Activated CD8-positive, alpha-beta memory T cell treated with anti-CD3 and anti-CD28 coated beads, Interleukin-2, amount 10 ng/mL, durations not matched to agents 7 days and 5 days (primary cell): ENCODE measurements at regions not wholly inside any gene's neighbourhood (a gene's known extent, or its start where the extent isn't known, plus 50 kb on each side); places are given as distances from the start of the nearest gene placed in this dataset.
"Not testable (repeated sequence)": the region's sequence is repeated elsewhere in the genome, so short reads cannot be mapped to it uniquely, and the experiment has no call there.

Experiments
- ATAC-seq: fragments of 150-1000 bp; cut with Tn5 transposase; one replicate; pipeline ENCODE4 v1.10.0; 2021; ENCODE audit warnings: moderate library complexity
- CTCF ChIA-PET: fragments of 350-600 bp; sonication (Branson Sonifier 250); formaldehyde crosslinking; loops from one replicate; lab custom pipeline; 2021; ENCODE audit warnings: antibody characterized with exemption; lab: Charles Lee
- DNase-seq: peaks from one replicate; pipeline ENCODE4 v3.0.0-alpha.2; 2020
- H3K27ac Mint-ChIP-seq: one replicate; pipeline ENCODE4 v1.8.0; 2021; ENCODE audit warnings: mild to moderate bottlenecking, mixed read lengths
- H3K27me3 Mint-ChIP-seq: one replicate; pipeline ENCODE4 v1.8.0; 2021; ENCODE audit warnings: mixed read lengths
- H3K36me3 Mint-ChIP-seq: one replicate; pipeline ENCODE4 v1.8.0; 2021; ENCODE audit warnings: mild to moderate bottlenecking, mixed read lengths
- H3K4me1 Mint-ChIP-seq: one replicate; pipeline ENCODE4 v1.8.0; 2021; ENCODE audit warnings: mixed read lengths
- H3K4me3 Mint-ChIP-seq: one replicate; pipeline ENCODE4 v1.8.0; 2021; ENCODE audit warnings: mild to moderate bottlenecking, moderate library complexity, mixed read lengths
- H3K9me3 Mint-ChIP-seq: one replicate; pipeline ENCODE4 v1.8.0; 2022; ENCODE audit warnings: low read depth, mixed read lengths

GRCh38 chr2:56816666-56817065 lies 632.9 kb downstream of the CCDC85A start:
- no peak for ATAC-seq
- H3K4me1 Mint-ChIP-seq, result no peaks in the 10 kb centered on the region
- no peaks in the 10 kb centered on the region for H3K36me3 Mint-ChIP-seq
- no peak overlapping the region for H3K4me3 Mint-ChIP-seq
- no peak overlapping the region for H3K27ac Mint-ChIP-seq
- peaks cover 11% of the 10 kb centered on the region for H3K9me3 Mint-ChIP-seq
- no peaks in the 10 kb centered on the region for H3K27me3 Mint-ChIP-seq
- DNase-seq, result no peak
- CTCF ChIA-PET, result no interaction called here

DNA sequence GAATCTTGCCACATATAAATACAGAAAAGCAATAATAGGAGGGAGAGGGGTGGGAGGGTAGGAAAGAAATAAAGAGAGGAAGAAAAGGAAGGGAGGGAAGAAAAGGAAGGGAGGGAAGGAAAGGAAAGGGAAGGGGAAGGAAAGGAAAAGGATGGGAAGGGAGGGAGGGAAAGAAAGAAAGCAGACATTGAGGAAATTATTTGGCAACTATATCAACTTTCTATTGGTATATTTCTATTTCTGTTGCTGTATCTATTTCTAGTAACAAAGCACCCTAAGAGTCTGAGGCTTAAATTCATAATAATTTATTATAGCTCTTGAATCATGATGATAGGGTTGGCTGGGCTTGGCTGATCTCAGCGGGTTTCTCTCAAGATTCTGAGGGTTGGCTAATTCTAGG lies 648.0 kb downstream of the CCDC85A start:
- Mint-ChIP-seq H3K4me3 (no peak overlapping the region), H3K4me1 (no peaks in the 10 kb centered on the region), H3K36me3 (no peaks in the 10 kb centered on the region), H3K9me3 (peaks cover 8% of the 10 kb centered on the region), H3K27me3 (no peaks in the 10 kb centered on the region), H3K27ac (no peak overlapping the region)
- DNase-seq (no peak), ATAC-seq (no peak)
- CTCF ChIA-PET, result no interaction called here

- no peak overlapping the region for H3K27ac Mint-ChIP-seq
- ATAC-seq (no peak), DNase-seq (no peak)
- no peaks in the 10 kb centered on the region for H3K4me1 Mint-ChIP-seq
- peaks cover 8% of the 10 kb centered on the region for H3K9me3 Mint-ChIP-seq
- H3K36me3 Mint-ChIP-seq, result no peaks in the 10 kb centered on the region
- CTCF ChIA-PET, result no interaction called here
- no peak overlapping the region for H3K4me3 Mint-ChIP-seq
- no peaks in the 10 kb centered on the region for H3K27me3 Mint-ChIP-seq
These were observed 650.9 kb downstream of the CCDC85A start for GRCh38 chr2:56834686-56835085.

DNA sequence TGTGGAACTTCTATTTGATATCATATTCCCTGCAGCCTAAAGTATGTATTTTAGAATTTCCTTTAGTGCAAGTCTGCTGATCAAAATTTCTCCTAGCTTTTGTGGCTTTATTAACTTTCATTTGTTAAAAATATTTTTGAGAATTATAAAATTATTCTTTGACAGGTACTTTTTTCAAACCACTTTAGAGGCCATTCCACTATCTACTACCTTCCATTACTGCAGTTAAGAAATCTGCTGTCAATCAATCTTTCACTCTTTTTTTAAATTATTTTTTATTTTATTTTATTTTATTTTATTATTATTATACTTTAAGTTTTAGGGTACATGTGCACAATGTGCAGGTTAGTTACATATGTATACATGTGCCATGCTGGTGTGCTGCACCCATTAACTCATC lies 656.2 kb downstream of the CCDC85A start:
- H3K4me3 Mint-ChIP-seq, H3K27me3 Mint-ChIP-seq, H3K9me3 Mint-ChIP-seq, H3K27ac Mint-ChIP-seq, H3K4me1 Mint-ChIP-seq, CTCF ChIA-PET, H3K36me3 Mint-ChIP-seq, ATAC-seq, DNase-seq: not testable (repeated sequence)

DNA sequence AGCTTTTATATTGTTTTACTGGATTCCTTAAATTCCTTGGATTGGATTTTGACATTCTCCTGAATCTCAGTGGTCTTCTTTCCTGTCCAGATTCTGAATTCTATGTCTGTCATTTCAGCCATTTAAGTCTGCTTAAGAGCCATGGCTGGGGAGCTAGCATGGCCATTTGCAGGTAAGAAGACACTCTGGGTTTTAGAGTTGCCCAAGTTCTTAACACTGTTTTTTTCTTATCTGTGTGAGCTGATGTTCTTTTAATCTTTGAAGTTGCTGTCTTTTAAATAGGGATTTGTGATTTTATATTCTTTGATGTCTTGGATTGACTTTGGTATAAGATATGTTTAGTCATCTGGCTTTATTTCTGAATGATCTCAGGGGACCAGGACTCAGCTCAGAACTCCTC lies 677.2 kb downstream of the CCDC85A start:
- ATAC-seq, result no peak
- Mint-ChIP-seq H3K9me3 (peaks cover 21% of the 10 kb centered on the region), H3K27ac (no peak overlapping the region), H3K4me1 (no peaks in the 10 kb centered on the region), H3K36me3 (no peaks in the 10 kb centered on the region), H3K27me3 (no peaks in the 10 kb centered on the region), H3K4me3 (no peak overlapping the region)
- DNase-seq, result no peak
- CTCF ChIA-PET, result no interaction called here

GRCh38 chr2:56871644-56872043 lies 687.9 kb downstream of the CCDC85A start:
- H3K4me1 Mint-ChIP-seq, result no peaks in the 10 kb centered on the region
- H3K4me3 Mint-ChIP-seq, result no peak overlapping the region
- no peaks in the 10 kb centered on the region for H3K27me3 Mint-ChIP-seq
- H3K9me3 Mint-ChIP-seq, result peaks cover 17% of the 10 kb centered on the region
- no peaks in the 10 kb centered on the region for H3K36me3 Mint-ChIP-seq
- no peak for DNase-seq
- ATAC-seq, result no peak
- CTCF ChIA-PET, result no interaction called here
- no peak overlapping the region for H3K27ac Mint-ChIP-seq

GRCh38 chr2:56874717-56875116 lies 690.9 kb downstream of the CCDC85A start:
- ATAC-seq (no peak), DNase-seq (no peak)
- H3K4me3 Mint-ChIP-seq, result no peak overlapping the region
- H3K9me3 Mint-ChIP-seq, result peaks cover 17% of the 10 kb centered on the region
- H3K27me3 Mint-ChIP-seq, result no peaks in the 10 kb centered on the region
- H3K27ac Mint-ChIP-seq, result no peak overlapping the region
- no peaks in the 10 kb centered on the region for H3K36me3 Mint-ChIP-seq
- H3K4me1 Mint-ChIP-seq, result no peaks in the 10 kb centered on the region
- CTCF ChIA-PET, result no interaction called here

DNA sequence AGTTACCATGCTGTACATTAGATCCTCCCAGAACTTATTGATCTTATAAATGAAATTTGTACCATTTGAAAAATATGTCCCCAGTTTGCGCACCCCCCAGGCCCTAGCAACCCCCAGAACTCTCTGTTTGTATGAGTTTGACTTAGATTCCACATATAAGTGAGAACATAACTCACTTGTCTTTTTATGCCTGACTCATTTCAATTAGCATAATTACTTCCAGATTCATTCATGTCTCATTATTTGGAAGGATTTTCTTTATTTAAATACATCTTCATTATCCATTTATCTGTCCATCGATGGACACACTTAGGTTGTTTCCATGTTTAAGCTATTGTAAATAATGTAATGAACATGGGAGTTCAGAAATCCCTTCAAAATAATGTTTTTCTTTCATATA lies 705.9 kb downstream of the CCDC85A start:
- no peaks in the 10 kb centered on the region for H3K36me3 Mint-ChIP-seq
- DNase-seq, result no peak
- no peak overlapping the region for H3K4me3 Mint-ChIP-seq
- H3K27me3 Mint-ChIP-seq, result no peaks in the 10 kb centered on the region
- peaks cover 5% of the 10 kb centered on the region for H3K9me3 Mint-ChIP-seq
- CTCF ChIA-PET, result no interaction called here
- no peak overlapping the region for H3K27ac Mint-ChIP-seq
- ATAC-seq, result no peak
- H3K4me1 Mint-ChIP-seq, result no peaks in the 10 kb centered on the region

DNA sequence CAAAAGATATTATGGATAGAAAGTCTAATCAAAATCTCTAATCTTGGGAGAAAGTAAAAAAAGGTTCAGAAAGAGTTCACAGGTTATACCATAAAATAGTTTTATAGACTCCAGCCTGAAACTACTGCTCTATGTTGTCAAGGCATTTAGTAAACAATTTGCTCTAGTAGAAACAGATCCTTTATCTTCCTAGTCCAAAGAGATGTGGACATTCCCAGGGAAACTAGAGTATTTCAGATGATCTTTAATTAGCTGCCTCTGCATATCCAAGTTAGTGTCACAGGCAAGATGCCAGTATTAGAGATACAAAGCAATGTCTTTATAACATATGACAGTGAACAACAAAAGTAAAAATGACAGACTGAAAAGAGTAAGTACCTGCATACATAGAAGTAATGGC lies 708.6 kb downstream of the CCDC85A start:
- CTCF ChIA-PET, result no interaction called here
- DNase-seq (no peak), ATAC-seq (no peak)
- Mint-ChIP-seq H3K27ac (no peak overlapping the region), H3K4me3 (no peak overlapping the region), H3K9me3 (no peaks in the 10 kb centered on the region), H3K36me3 (no peaks in the 10 kb centered on the region), H3K4me1 (no peaks in the 10 kb centered on the region), H3K27me3 (no peaks in the 10 kb centered on the region)

- Mint-ChIP-seq H3K27me3 (no peaks in the 10 kb centered on the region), H3K4me3 (no peak overlapping the region), H3K27ac (no peak overlapping the region), H3K9me3 (peaks cover 2% of the 10 kb centered on the region), H3K4me1 (no peaks in the 10 kb centered on the region), H3K36me3 (no peaks in the 10 kb centered on the region)
- DNase-seq (no peak), ATAC-seq (no peak)
- CTCF ChIA-PET, result no interaction called here
These were observed 715.2 kb downstream of the CCDC85A start for GRCh38 chr2:56898986-56899385.

DNA sequence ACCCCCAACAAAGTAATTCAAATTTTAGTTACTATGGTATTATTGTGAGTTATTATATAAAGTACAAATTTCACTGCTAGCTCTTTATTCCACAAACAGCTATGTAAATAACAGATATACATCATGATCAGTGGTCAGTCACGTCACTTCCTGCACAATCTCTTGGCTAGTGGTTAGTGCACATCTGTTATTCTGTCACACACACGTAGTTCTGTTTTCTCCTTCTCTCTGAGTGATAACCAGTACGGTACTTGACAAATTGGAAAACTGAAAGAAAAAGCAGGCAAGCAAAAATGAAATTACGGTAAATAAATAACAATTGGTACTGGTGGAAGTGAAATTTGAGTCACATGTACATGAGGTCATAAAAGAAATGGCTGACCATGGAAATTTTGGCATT lies 728.7 kb downstream of the CCDC85A start:
- H3K36me3 Mint-ChIP-seq, result no peaks in the 10 kb centered on the region
- H3K9me3 Mint-ChIP-seq, result peaks cover 16% of the 10 kb centered on the region
- DNase-seq (no peak), ATAC-seq (no peak)
- CTCF ChIA-PET, result no interaction called here
- H3K4me3 Mint-ChIP-seq, result no peak overlapping the region
- no peaks in the 10 kb centered on the region for H3K27me3 Mint-ChIP-seq
- no peak overlapping the region for H3K27ac Mint-ChIP-seq
- no peaks in the 10 kb centered on the region for H3K4me1 Mint-ChIP-seq

DNA sequence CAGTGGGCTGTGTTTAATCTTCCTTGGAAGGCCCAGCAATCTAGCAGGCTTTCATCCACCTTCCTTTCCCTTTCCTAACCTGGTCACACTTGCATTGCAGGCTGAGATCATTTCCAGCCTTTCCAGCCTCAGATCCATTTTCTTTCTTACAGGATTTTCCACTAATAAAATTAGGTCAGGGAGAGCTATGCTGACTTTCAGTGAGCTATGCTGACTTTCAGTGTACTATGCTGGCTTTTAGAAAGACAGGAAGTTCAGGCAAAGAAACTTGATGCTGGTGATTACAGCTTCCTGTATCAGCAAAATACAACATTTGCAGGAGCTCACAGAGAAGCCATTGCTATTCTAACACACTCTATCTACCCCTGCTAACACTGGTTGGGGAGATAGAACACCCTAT lies 735.0 kb downstream of the CCDC85A start:
- H3K27ac Mint-ChIP-seq, result no peak overlapping the region
- peaks cover 12% of the 10 kb centered on the region for H3K9me3 Mint-ChIP-seq
- CTCF ChIA-PET, result no interaction called here
- ATAC-seq, result no peak
- H3K36me3 Mint-ChIP-seq, result no peaks in the 10 kb centered on the region
- H3K27me3 Mint-ChIP-seq, result no peaks in the 10 kb centered on the region
- no peak overlapping the region for H3K4me3 Mint-ChIP-seq
- H3K4me1 Mint-ChIP-seq, result no peaks in the 10 kb centered on the region
- DNase-seq, result no peak

DNA sequence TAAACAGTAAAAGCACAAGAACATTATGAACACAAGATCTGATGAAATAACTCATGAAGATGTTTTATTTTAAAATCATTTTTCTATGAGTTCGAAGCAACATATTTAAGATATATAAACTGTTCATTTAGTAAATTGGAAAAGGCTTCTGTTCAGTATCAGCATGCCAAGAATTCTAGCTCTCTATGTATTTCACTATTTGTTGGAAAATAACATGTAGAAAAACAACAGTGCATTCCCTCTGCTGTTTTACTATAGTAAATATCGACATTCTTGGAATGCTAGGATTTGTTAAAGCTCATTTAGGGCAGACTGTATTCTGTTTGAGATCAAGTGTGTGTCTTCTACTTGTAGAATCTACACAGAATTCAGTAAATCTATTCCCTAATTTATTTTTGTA lies 750.2 kb downstream of the CCDC85A start:
- Mint-ChIP-seq H3K36me3 (no peaks in the 10 kb centered on the region), H3K4me3 (no peak overlapping the region), H3K9me3 (peaks cover 8% of the 10 kb centered on the region), H3K27ac (no peak overlapping the region), H3K4me1 (no peaks in the 10 kb centered on the region), H3K27me3 (no peaks in the 10 kb centered on the region)
- CTCF ChIA-PET, result no interaction called here
- DNase-seq (no peak), ATAC-seq (no peak)

DNA sequence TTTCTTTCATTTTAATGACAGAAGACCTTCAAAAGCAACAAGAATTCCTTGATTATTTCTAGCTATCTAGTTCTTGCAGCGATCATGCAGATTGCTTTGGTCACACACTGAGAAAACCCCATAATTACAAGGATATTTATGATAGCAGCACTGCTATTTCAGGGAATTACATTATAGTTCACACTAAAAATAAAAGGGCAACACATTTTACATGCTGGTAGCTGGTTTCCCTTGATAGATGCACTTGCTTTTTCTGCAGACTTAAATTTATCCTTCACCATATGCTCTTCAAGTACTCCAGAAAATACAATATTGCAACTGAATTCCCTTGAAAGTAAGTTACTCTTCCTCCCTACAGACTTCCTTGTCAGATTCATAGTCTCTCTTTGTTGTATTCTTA lies 751.1 kb downstream of the CCDC85A start:
- DNase-seq (no peak), ATAC-seq (no peak)
- H3K27me3 Mint-ChIP-seq, result no peaks in the 10 kb centered on the region
- no peak overlapping the region for H3K4me3 Mint-ChIP-seq
- no peaks in the 10 kb centered on the region for H3K4me1 Mint-ChIP-seq
- no peak overlapping the region for H3K27ac Mint-ChIP-seq
- no peaks in the 10 kb centered on the region for H3K36me3 Mint-ChIP-seq
- CTCF ChIA-PET, result no interaction called here
- peaks cover 6% of the 10 kb centered on the region for H3K9me3 Mint-ChIP-seq

DNA sequence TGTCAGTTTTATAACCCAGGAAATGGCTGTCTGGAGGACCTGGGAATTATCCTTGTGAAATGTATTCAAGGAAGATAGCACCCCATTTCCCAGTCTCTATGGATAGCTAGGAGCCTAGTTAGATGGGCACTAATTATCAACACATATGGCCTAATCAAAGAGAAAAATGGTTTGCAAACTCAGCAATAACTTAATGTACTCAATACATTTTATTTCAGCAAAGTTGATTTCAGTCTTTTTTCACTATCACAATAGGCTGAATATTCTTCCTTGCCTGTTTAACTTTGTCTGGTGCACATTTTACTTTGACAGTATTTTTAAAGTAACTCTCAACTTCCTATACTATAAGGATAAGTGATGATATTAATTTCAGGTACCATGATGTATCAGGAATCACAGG lies 756.3 kb downstream of the CCDC85A start:
- H3K9me3 Mint-ChIP-seq, result peaks cover 6% of the 10 kb centered on the region
- CTCF ChIA-PET, result no interaction called here
- ATAC-seq, result no peak
- H3K27ac Mint-ChIP-seq, result no peak overlapping the region
- H3K4me3 Mint-ChIP-seq, result no peak overlapping the region
- no peaks in the 10 kb centered on the region for H3K36me3 Mint-ChIP-seq
- H3K27me3 Mint-ChIP-seq, result no peaks in the 10 kb centered on the region
- DNase-seq, result no peak
- H3K4me1 Mint-ChIP-seq, result no peaks in the 10 kb centered on the region
